GM19455 (cell line): ENCODE measurements at regions not wholly inside any gene's neighbourhood (a gene's known extent, or its start where the extent isn't known, plus 50 kb on each side); places are given as distances from the start of the nearest gene placed in this dataset.
"Not testable (repeated sequence)": the region's sequence is repeated elsewhere in the genome, so short reads cannot be mapped to it uniquely, and the experiment has no call there.

Experiments
- ATAC-seq: cut with Tn5 transposase; IDR thresholded peaks from one replicate; pipeline ENCODE4 v1.9.1; 2021; ENCODE audit not compliant: unreplicated experiment

- ATAC-seq = no peak
Observed at GRCh38 chr7:85376589-85376988, 189.7 kb upstream of the SEMA3D start.

GRCh38 chr7:85356916-85357315 is 170.1 kb upstream of the SEMA3D start:
- ATAC-seq = no peak

- ATAC-seq = no peak
Observed at GRCh38 chr7:85343484-85343883, 156.6 kb upstream of the SEMA3D start.

GRCh38 chr7:85342781-85343180 is 155.9 kb upstream of the SEMA3D start:
- ATAC-seq = no peak

- ATAC-seq = no peak
Observed at GRCh38 chr7:85341973-85342372, 155.1 kb upstream of the SEMA3D start.

- no peak for ATAC-seq
Observed at GRCh38 chr7:85341121-85341520, 154.3 kb upstream of the SEMA3D start.

- no peak for ATAC-seq
Observed at GRCh38 chr7:85336086-85336485, 149.2 kb upstream of the SEMA3D start.

- ATAC-seq = not testable (repeated sequence)
Observed at GRCh38 chr7:85335113-85335512, 148.3 kb upstream of the SEMA3D start.

- ATAC-seq = no peak
Observed at GRCh38 chr7:85328456-85328998, 141.7 kb upstream of the SEMA3D start.

GRCh38 chr7:85324145-85324799 is 137.4 kb upstream of the SEMA3D start:
- no peak for ATAC-seq

GRCh38 chr7:85322252-85322651 is 135.4 kb upstream of the SEMA3D start:
- ATAC-seq = no peak

- ATAC-seq = no peak
Observed at GRCh38 chr7:85320699-85321476, 134.0 kb upstream of the SEMA3D start.

GRCh38 chr7:85316489-85316888 is 129.6 kb upstream of the SEMA3D start:
- ATAC-seq = no peak

GRCh38 chr7:85310301-85310700 is 123.4 kb upstream of the SEMA3D start:
- no peak for ATAC-seq

GRCh38 chr7:85306115-85306514 is 119.3 kb upstream of the SEMA3D start:
- ATAC-seq = no peak

- no peak for ATAC-seq
Observed at GRCh38 chr7:85294176-85294575, 107.3 kb upstream of the SEMA3D start.

- ATAC-seq = no peak
Observed at GRCh38 chr7:85292908-85293576, 106.2 kb upstream of the SEMA3D start.

- no peak for ATAC-seq
Observed at GRCh38 chr7:85290269-85290668, 103.4 kb upstream of the SEMA3D start.

GRCh38 chr7:85289279-85289678 is 102.4 kb upstream of the SEMA3D start:
- no peak for ATAC-seq

GRCh38 chr7:85287106-85287825 is 100.4 kb upstream of the SEMA3D start:
- no peak for ATAC-seq

GRCh38 chr7:85286446-85286845 is 99.6 kb upstream of the SEMA3D start:
- no peak for ATAC-seq
